Endothelial cell of umbilical vein (primary cell): ENCODE measurements at regions not wholly inside any gene's neighbourhood (a gene's known extent, or its start where the extent isn't known, plus 50 kb on each side); places are given as distances from the start of the nearest gene placed in this dataset.
"Not testable (repeated sequence)": the region's sequence is repeated elsewhere in the genome, so short reads cannot be mapped to it uniquely, and the experiment has no call there.

Source experiments
- BruUV-seq: library from RNA; stranded (reverse); fragments of 400-500 nt; replicated peaks from 2 replicates; lab custom pipeline; 2021; lab: Mats Ljungman, UMichigan
- CTCF ChIA-PET: fragments of 300-600, 350-600 bp; sonication (Branson Sonifier 250); formaldehyde crosslinking; loops from one replicate; lab custom pipeline; 2021; ENCODE audit warnings: antibody characterized with exemption, inconsistent platforms; lab: Charles Lee
- POLR2A ChIA-PET: fragments of 300-600, 350-600 bp; sonication (Branson Sonifier 250); formaldehyde crosslinking; loops from one replicate; lab custom pipeline; 2021; ENCODE audit warnings: antibody characterized with exemption, inconsistent platforms; lab: Charles Lee
- DNase-seq: peaks from one replicate; pipeline ENCODE4 v3.0.0-alpha.2; 2011; ENCODE audit warnings: low read depth, low spot score
- FAIRE-seq: peaks from 2 replicates; lab custom pipeline; 2011; peaks lifted over from hg19 to GRCh38; lab: Jason Lieb, UNC
- H2AFZ ChIP-seq: 2 replicates; pipeline ENCODE4 v1.6.0; 2012; ENCODE audit warnings: low read depth, low read length, control low read depth, inconsistent platforms
- H3K27ac ChIP-seq: 2 replicates; pipeline ENCODE4 v1.5.1; 2011; ENCODE audit warnings: low read depth, mild to moderate bottlenecking, control low read depth, low read length, moderate library complexity; ENCODE audit not compliant: insufficient read depth
- H3K27me3 ChIP-seq, 2 experiments: 2 replicates each; pipeline versions ENCODE4 v1.6.0 to v1.6.1; 2011; ENCODE audit warnings: low read length in 2 of 2, mixed read lengths in 1 of 2; ENCODE audit not compliant: control insufficient read depth in 2 of 2, insufficient read depth in 2 of 2
- H3K36me3 ChIP-seq, 2 experiments: 2 replicates in 1 of 2; 3 replicates in 1 of 2; pipeline ENCODE4 v1.5.1; 2011; ENCODE audit warnings: low read length in 2 of 2, mild to moderate bottlenecking in 1 of 2, moderate library complexity in 1 of 2; ENCODE audit not compliant: control insufficient read depth in 2 of 2, insufficient read depth in 2 of 2; ENCODE audit errors: extremely low read depth in 1 of 2
- H3K4me1 ChIP-seq: 3 replicates; pipeline ENCODE4 v1.5.1; 2011; ENCODE audit warnings: mild to moderate bottlenecking, low read length; ENCODE audit not compliant: control insufficient read depth, insufficient read depth; ENCODE audit errors: extremely low read depth
- H3K4me2 ChIP-seq: 2 replicates; pipeline ENCODE4 v1.6.1; 2011; ENCODE audit warnings: low read length, control low read depth, mixed read lengths; ENCODE audit not compliant: insufficient read depth
- H3K4me3 ChIP-seq, 3 experiments: fragments of 200-600 bp in 1 of 3; sonication (generic), shearing (Covaris generic) in 1 of 3; replicated peaks in 1 of 3; 2 replicates each; pipeline ENCODE4 v1.5.1; 2011 to 2016; ENCODE audit warnings: control low read depth in 3 of 3, low read length in 3 of 3, mild to moderate bottlenecking in 2 of 3, inconsistent platforms in 1 of 3, low read depth in 1 of 3, moderate library complexity in 1 of 3; ENCODE audit not compliant: insufficient read depth in 1 of 3
- H3K79me2 ChIP-seq: 2 replicates; pipeline ENCODE4 v1.6.0; 2012; ENCODE audit warnings: low read length, inconsistent platforms; ENCODE audit not compliant: control insufficient read depth, insufficient read depth
- H3K9ac ChIP-seq: replicated peaks from 2 replicates; pipeline ENCODE3; 2011; ENCODE audit warnings: low read length, control low read depth; ENCODE audit not compliant: insufficient read depth; ENCODE audit errors: extremely low read depth
- H3K9me1 ChIP-seq: replicated peaks from 3 replicates; pipeline ENCODE4 v1.6.0; 2011; ENCODE audit warnings: mild to moderate bottlenecking, low read length; ENCODE audit not compliant: control insufficient read depth, insufficient read depth; ENCODE audit errors: extremely low read depth
- H3K9me3 ChIP-seq: replicated peaks from 2 replicates; pipeline ENCODE4 v1.5.1; 2012; ENCODE audit warnings: low read length, inconsistent platforms; ENCODE audit not compliant: control insufficient read depth, insufficient read depth
- H4K20me1 ChIP-seq: replicated peaks from 2 replicates; pipeline ENCODE3; 2011; ENCODE audit warnings: mild to moderate bottlenecking, low read length; ENCODE audit not compliant: control insufficient read depth, insufficient read depth; ENCODE audit errors: extremely low read depth
- dilution Hi-C: fragments of 300-500 bp; cut with MboI; formaldehyde crosslinking; loops from one replicate; pipeline ENCODE4 v1.15.0; 2019; ENCODE audit warnings: low sequenced_read_pairs; ENCODE audit not compliant: extremely low pct_ligation_motif_present
- intact Hi-C: fragments of 100-400 bp; cut with micrococcal nuclease; formaldehyde crosslinking; loops from one replicate; pipeline ENCODE4 v1.10.0; 2022

- H3K79me2 ChIP-seq, H3K4me1 ChIP-seq, H3K4me3 ChIP-seq, POLR2A ChIA-PET, H3K4me2 ChIP-seq, intact Hi-C loops, H3K9me1 ChIP-seq, CTCF ChIA-PET, BruUV-seq, dilution Hi-C loops, H3K27ac ChIP-seq, FAIRE-seq, H4K20me1 ChIP-seq, H3K9me3 ChIP-seq, H3K36me3 ChIP-seq, H3K27me3 ChIP-seq, H2AFZ ChIP-seq, H3K9ac ChIP-seq: not testable (repeated sequence)
- DNase-seq, result peak; percentile 0
Measured at GRCh38 chr21:6109774-6110173, 4411.6 kb upstream of the TPTE start.

- H3K9ac ChIP-seq, H3K4me1 ChIP-seq, H3K9me3 ChIP-seq, H3K79me2 ChIP-seq, H3K4me3 ChIP-seq, dilution Hi-C loops, H3K27ac ChIP-seq, H2AFZ ChIP-seq, H3K27me3 ChIP-seq, BruUV-seq, H3K36me3 ChIP-seq, FAIRE-seq, DNase-seq, POLR2A ChIA-PET, CTCF ChIA-PET, H3K9me1 ChIP-seq, intact Hi-C loops, H3K4me2 ChIP-seq, H4K20me1 ChIP-seq: not testable (repeated sequence)
Measured at GRCh38 chr21:6110716-6111343, 4410.6 kb upstream of the TPTE start.

- peak overlapping the region in 1 of 3 experiments; percentile 26 for H3K4me3 ChIP-seq
- CTCF ChIA-PET, H3K9me3 ChIP-seq, H2AFZ ChIP-seq, H3K27ac ChIP-seq, H3K36me3 ChIP-seq, H3K9ac ChIP-seq, dilution Hi-C loops, H3K4me2 ChIP-seq, H4K20me1 ChIP-seq, DNase-seq, H3K9me1 ChIP-seq, POLR2A ChIA-PET, BruUV-seq, intact Hi-C loops, FAIRE-seq, H3K79me2 ChIP-seq, H3K4me1 ChIP-seq, H3K27me3 ChIP-seq: not testable (repeated sequence)
Measured at GRCh38 chr21:6111354-6111753, 4410.0 kb upstream of the TPTE start.

- H4K20me1 ChIP-seq, H3K27ac ChIP-seq, H3K4me2 ChIP-seq, BruUV-seq, H3K9me1 ChIP-seq, intact Hi-C loops, H3K4me1 ChIP-seq, H3K27me3 ChIP-seq, DNase-seq, H2AFZ ChIP-seq, CTCF ChIA-PET, H3K4me3 ChIP-seq, H3K36me3 ChIP-seq, POLR2A ChIA-PET, H3K9me3 ChIP-seq, H3K9ac ChIP-seq, H3K79me2 ChIP-seq, dilution Hi-C loops, FAIRE-seq: not testable (repeated sequence)
Measured at GRCh38 chr21:6118336-6118735, 4403.0 kb upstream of the TPTE start.
